ENCODE measurements at regions not wholly inside any gene's neighbourhood (a gene's known extent, or its start where the extent isn't known, plus 50 kb on each side); places are given as distances from the start of the nearest gene placed in this dataset.

GRCh38 chr17:63337579-63337978 lies 108.5 kb downstream of the CYB561 start:
- POLR2A ChIA-PET, result no interaction called here
- TF ChIP-seq JUND (IDR thresholded peaks at IDR 0.05), result no peak
- no peak for TF ChIP-seq TEAD4 (IDR thresholded peaks at IDR 0.05; ENCODE audit: borderline replicate concordance, insufficient read depth)
- TF ChIP-seq POLR2AphosphoS5 (IDR thresholded peaks at IDR 0.05; ENCODE audit: low read depth, low read length), result no peak
- no peak for TF ChIP-seq TAF1 (IDR thresholded peaks at IDR 0.05; ENCODE audit: borderline replicate concordance, low read depth, low read length)
- TF ChIP-seq YY1 (IDR thresholded peaks at IDR 0.05; ENCODE audit: low read depth), result no peak
- no peak for TF ChIP-seq EP300 (IDR thresholded peaks at IDR 0.05; ENCODE audit: borderline replicate concordance in 1 of 2, low read depth in 1 of 2, low read length in 1 of 2)
- no peak for TF ChIP-seq PBX3 (IDR thresholded peaks at IDR 0.05)
- no peak for TF ChIP-seq RFX5 (IDR thresholded peaks at IDR 0.05; ENCODE audit: low read length)
- TF ChIP-seq RCOR1 (IDR thresholded peaks at IDR 0.05; ENCODE audit: low read length), result no peak
- TF ChIP-seq NRF1 (IDR thresholded peaks at IDR 0.05; ENCODE audit: low read depth, low read length), result no peak
- TF ChIP-seq MEF2A (IDR thresholded peaks at IDR 0.05; ENCODE audit: borderline replicate concordance, low read depth), result no peak
- TF ChIP-seq GATA2 (CRISPR knock-in tag; IDR thresholded peaks at IDR 0.05), result no peak
- TF ChIP-seq, protein P1, sequence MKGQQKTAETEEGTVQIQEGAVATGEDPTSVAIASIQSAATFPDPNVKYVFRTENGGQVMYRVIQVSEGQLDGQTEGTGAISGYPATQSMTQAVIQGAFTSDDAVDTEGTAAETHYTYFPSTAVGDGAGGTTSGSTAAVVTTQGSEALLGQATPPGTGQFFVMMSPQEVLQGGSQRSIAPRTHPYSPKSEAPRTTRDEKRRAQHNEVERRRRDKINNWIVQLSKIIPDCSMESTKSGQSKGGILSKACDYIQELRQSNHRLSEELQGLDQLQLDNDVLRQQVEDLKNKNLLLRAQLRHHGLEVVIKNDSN (IDR thresholded peaks at IDR 0.05; ENCODE audit: borderline replicate concordance, low read depth), result no peak
- no peak for TF ChIP-seq CHD2 (IDR thresholded peaks at IDR 0.05; ENCODE audit: low read length, partially characterized antibody)
- H3K9me2 ChIP-seq, result no peaks in the 10 kb centered on the region
- H3K27ac ChIP-seq (ENCODE audit: low read depth in 2 of 2, low read length in 1 of 2), result no peak overlapping the region
- H3K36me3 ChIP-seq (replicated peaks in 1 of 2; ENCODE audit: control insufficient read depth in 1 of 2, insufficient read depth in 2 of 2, low read length in 1 of 2), result peaks cover 55 to 58% of the 10 kb centered on the region in 2 experiments
- no peak overlapping the region for H2AFZ ChIP-seq (ENCODE audit: low read depth)
- H3F3A ChIP-seq (replicated peaks; ENCODE audit: insufficient read depth), result peaks cover 23% of the 10 kb centered on the region
- DNase-seq, result no peak
- H3K9ac ChIP-seq, result no peak overlapping the region
- H3K4me1 ChIP-seq (ENCODE audit: control insufficient read depth in 1 of 2, insufficient read depth in 2 of 2, low read depth in 1 of 2, low read length in 1 of 2), result peaks cover 5 to 11% of the 10 kb centered on the region in 2 experiments; a peak in 2 of 4 replicates
- H3K4me3 ChIP-seq (ENCODE audit: low read depth in 2 of 2, low read length in 1 of 2), result no peak overlapping the region
- WGBS (ENCODE audit: low lambda C conversion rate), result 80% methylated on average over 5 of the region's 5 CpGs
- H3K79me2 ChIP-seq (ENCODE audit: insufficient read depth), result peaks cover 5% of the 10 kb centered on the region; the same call in 1 of the 2 replicates
- no peaks in the 10 kb centered on the region for H3K27me3 ChIP-seq (ENCODE audit: insufficient read depth)
- H4K20me1 ChIP-seq (ENCODE audit: insufficient read depth), result no peaks in the 10 kb centered on the region
- H3K4me2 ChIP-seq, result no peak overlapping the region
- CTCF ChIA-PET, result interaction anchor here (0.6 to 2.3 kb wide), 4 partner anchors 12 to 255 kb away, joined by 3 to 7 read pairs (median 3); no protein-coding TSS in a partner anchor
- H3K9me3 ChIP-seq, result no peaks in the 10 kb centered on the region

DNA sequence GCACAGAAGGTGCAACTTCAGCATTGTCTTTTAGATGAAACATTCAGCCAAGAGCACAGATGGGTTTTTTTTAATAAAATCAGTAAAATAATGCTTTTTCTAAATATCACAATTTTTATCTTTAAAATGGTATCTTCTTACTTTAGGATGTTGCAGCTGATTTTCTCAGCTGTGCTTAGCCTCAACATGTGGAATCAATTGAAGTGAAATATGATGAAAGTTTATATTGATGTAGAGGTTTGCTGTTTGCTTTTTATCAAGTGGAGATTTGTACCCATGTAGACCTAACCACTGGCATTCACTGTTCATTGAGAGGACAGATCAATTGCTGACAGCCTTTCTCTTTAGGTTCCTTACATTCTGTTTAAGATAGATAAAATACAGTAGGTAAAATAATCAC lies 107.8 kb downstream of the CYB561 start:
- POLR2A ChIA-PET, result no interaction called here
- Histone ChIP-seq H4K20me1 (ENCODE audit: insufficient read depth) (no peaks in the 10 kb centered on the region), H3F3A (replicated peaks; ENCODE audit: insufficient read depth) (peaks cover 23% of the 10 kb centered on the region), H3K9ac (no peak overlapping the region), H3K36me3 (replicated peaks in 1 of 2; ENCODE audit: control insufficient read depth in 1 of 2, insufficient read depth in 2 of 2, low read length in 1 of 2) (peaks cover 56 to 57% of the 10 kb centered on the region in 2 experiments), H3K4me2 (no peak overlapping the region), H3K4me1 (ENCODE audit: control insufficient read depth in 1 of 2, insufficient read depth in 2 of 2, low read depth in 1 of 2, low read length in 1 of 2) (peaks cover 5 to 11% of the 10 kb centered on the region in 2 experiments; a peak in 2 of 4 replicates), H2AFZ (ENCODE audit: low read depth) (no peak overlapping the region), H3K79me2 (ENCODE audit: insufficient read depth) (peaks cover 5% of the 10 kb centered on the region; the same call in 1 of the 2 replicates), H3K27ac (ENCODE audit: low read depth in 2 of 2, low read length in 1 of 2) (peak overlapping the region in 1 of 2 experiments; percentile 60; a peak in 1 of 4 replicates), H3K4me3 (ENCODE audit: low read depth in 2 of 2, low read length in 1 of 2) (no peak overlapping the region), H3K9me3 (no peaks in the 10 kb centered on the region), H3K27me3 (ENCODE audit: insufficient read depth) (no peaks in the 10 kb centered on the region), H3K9me2 (no peaks in the 10 kb centered on the region)
- no peak for DNase-seq
- CTCF ChIA-PET, result interaction anchor here (0.8 to 0.9 kb wide), 2 partner anchors 12 to 252 kb away, joined by 3 read pairs; no protein-coding TSS in a partner anchor
- TF ChIP-seq ELF1 (IDR thresholded peaks at IDR 0.05) (no peak), PBX3 (IDR thresholded peaks at IDR 0.05) (0 out of 2 replicates have a peak, but pooled peaks have one; percentile 21), RFX5 (IDR thresholded peaks at IDR 0.05; ENCODE audit: low read length) (no peak), FOXJ3 (CRISPR knock-in tag; IDR thresholded peaks at IDR 0.05) (no peak), TCF12 (IDR thresholded peaks at IDR 0.05) (peak; percentile 77)
